Erythroblast (primary cell): ENCODE measurements at regions not wholly inside any gene's neighbourhood (a gene's known extent, or its start where the extent isn't known, plus 50 kb on each side); places are given as distances from the start of the nearest gene placed in this dataset.

Experiments
- GATA1 ChIP-seq: IDR thresholded peaks from 2 replicates; pipeline ENCODE4 v1.6.1; 2011; ENCODE audit warnings: low read depth, mild to moderate bottlenecking, control low read depth, low read length, moderate library complexity
- POLR2A ChIP-seq: IDR thresholded peaks from 2 replicates; pipeline ENCODE4 v1.6.1; 2011; ENCODE audit warnings: mild to moderate bottlenecking, low read length

GRCh38 chr6:167227984-167228383 lies 63.1 kb upstream of the UNC93A start:
- TF ChIP-seq POLR2A (no peak), GATA1 (no peak)
